IPS-NIHi7 (cell line): ENCODE measurements at regions not wholly inside any gene's neighbourhood (a gene's known extent, or its start where the extent isn't known, plus 50 kb on each side); places are given as distances from the start of the nearest gene placed in this dataset.

Source experiments
- DNase-seq: peaks from one replicate; pipeline ENCODE4 v3.0.0; 2012; ENCODE audit warnings: mixed read lengths; ENCODE audit errors: extremely low spot score

DNA sequence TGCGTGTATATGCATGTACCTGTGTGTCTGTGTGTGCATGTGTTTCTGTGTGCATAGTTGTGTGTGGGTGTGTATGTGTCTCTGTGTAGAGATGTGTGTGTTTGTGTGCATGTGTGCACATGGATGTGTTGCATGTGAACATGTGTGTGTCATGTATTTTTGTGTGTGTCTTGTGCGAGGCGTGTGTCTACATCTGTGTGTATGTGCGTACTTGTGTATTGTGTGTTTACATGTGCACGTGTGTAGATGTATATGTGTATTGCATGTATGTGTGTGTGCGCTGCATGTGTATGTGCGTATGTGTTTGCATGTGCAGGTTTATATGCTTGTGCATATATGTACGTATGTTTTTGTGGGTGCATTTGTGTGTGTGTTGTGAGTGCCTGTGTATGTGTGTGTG, 735.2 kb downstream of the GALR1 start:
- DNase-seq: no peak

- DNase-seq: no peak
Observed at GRCh38 chr18:77985526-77986281, 736.1 kb downstream of the GALR1 start.

DNA sequence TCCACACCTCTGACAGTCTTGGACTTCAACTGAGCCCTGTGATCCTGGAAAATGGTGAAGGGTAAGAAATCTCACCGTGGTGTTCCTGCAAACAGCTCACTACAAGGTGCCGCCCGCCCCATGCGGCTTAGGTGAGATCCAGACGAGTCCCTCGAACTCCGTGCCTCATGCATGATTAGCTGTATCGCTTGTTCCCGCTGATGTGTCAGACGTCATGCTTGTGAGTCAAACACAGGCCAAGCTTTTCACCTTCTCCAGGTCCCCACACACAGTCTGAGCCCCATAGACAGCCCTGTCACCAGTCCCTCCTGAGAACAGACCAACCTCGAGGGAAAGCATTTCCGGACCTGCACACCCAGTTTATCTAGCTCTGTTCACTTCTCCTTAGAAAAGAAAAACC, 740.5 kb downstream of the GALR1 start:
- no peak for DNase-seq

- no peak for DNase-seq
Observed at GRCh38 chr18:77990901-77991300, 741.3 kb downstream of the GALR1 start.

DNA sequence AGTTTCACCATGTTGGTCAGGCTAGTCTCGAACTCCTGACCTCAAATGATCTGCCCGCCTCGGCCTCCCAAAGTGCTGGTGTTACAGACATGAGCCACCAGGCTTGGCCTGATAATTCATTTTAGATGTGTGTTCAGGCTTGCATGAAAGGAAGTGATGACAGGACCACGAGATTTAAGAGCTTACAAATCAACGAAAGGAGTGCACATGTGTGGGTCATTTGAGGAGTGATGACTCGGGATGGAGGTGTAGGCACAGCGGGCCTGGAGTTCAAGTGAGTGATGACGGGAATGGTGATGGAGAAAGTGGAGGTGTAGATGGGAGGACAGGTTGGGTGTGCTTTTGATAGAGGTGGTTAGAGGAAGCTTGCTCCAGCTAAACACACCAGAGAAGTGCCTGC, 742.4 kb downstream of the GALR1 start:
- no peak for DNase-seq

GRCh38 chr18:77993188-77993981, 743.7 kb downstream of the GALR1 start:
- no peak for DNase-seq

DNA sequence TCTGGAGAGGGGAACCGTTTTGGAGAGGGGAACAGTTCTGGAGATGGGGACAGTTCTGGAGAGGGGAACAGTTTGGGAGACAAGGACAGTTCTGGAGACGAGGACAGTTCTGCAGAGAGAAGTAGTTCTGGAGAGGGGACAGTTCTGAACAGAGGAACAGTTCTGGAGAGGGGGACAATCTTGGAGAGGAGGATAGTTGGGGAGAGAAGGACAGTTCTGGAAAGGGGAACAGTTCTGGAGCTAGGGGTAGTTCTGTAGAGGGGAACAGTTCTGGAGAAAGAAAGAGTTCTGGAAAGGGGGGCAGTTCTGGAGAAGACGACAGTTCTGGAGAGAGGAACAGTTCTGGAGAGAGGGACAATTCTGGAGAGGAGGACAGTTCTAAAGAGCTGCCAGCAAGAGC, 745.9 kb downstream of the GALR1 start:
- no peak for DNase-seq

DNA sequence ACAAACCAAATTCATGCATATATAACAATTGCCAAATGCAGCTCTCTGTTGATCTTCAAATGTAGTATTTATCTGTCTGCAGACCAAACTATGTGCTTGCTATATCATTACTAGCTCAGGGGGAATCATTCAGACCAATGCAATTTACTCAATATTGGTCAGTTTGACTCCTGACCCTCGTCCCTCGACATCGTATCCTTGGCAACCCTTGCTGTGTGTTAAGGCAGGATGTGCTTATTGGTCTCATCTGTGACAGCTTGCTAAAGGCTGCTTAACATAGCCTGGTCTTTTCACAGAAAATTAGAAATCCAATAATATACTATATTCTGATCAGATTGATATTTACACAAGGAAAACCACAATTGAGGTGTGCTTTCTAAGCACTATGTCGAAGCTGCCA, 747.1 kb downstream of the GALR1 start:
- no peak for DNase-seq

- no peak for DNase-seq
Observed at GRCh38 chr18:78001811-78002210, 752.2 kb downstream of the GALR1 start.

GRCh38 chr18:78006006-78006773, 756.5 kb downstream of the GALR1 start:
- no peak for DNase-seq

GRCh38 chr18:78006774-78007260, 757.2 kb downstream of the GALR1 start:
- DNase-seq: no peak

DNA sequence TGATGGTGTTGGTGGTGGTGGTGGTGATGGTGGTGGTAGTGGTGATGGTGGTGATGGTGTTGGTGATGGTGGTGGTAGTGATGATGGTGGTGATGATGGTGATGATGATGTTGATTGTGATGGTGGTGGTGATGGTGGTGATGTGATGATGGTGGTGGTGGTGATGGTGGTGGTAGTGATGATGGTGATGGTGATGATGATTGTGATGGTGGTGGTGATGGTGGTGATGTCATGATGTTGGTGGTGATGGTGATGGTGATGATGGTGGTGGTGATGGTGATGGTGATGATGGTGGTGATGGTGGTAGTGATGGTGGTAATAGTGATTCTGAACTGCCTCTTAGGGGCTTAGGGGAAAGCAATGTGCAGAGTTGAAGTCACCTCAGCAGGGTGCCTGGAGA, 760.7 kb downstream of the GALR1 start:
- DNase-seq: no peak

DNA sequence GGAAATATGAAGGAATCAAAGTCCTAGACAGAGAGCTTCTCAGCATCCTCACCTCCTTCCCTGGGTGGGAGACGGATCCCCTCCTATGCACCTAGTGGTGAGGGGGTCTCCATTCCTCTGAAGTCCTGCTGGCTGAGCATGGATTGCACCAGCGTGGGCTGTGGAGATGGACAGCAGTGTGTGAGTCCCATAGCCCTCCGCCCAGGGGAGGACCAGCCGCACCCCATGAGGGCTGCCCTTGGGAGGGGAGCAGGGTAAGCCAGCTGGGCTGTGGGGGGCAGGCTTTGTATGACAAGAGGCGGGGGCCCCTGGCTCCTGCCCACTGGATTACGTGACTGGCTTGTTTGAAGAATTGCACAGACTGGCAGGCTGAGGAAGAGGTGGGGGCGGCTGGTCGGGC, 768.2 kb downstream of the GALR1 start:
- no peak for DNase-seq

DNA sequence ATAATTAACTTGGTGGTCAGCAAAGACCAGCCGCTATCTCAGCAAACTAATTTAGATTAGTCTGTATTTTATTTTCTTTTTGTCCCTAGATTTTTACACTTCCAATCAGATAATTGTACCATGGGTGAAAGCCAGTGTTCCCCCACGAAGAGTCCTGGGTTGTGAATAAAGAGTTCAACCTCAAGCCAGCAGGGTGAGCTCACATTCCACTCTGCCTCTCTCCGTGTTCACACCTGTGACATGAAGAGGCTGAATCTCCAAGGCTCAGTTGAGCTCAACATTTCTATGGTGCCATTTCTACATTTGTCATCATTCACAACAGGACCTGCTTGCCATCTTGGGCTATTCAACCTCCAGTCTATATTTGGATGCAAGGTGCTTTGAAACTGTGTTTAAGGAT, 771.5 kb downstream of the GALR1 start:
- peak; percentile 17 for DNase-seq

- no peak for DNase-seq
Observed at GRCh38 chr18:78031589-78031988, 781.9 kb downstream of the GALR1 start.

GRCh38 chr18:78031991-78032390, 782.3 kb downstream of the GALR1 start:
- no peak for DNase-seq

- no peak for DNase-seq
Observed at GRCh38 chr18:78032574-78032973, 782.9 kb downstream of the GALR1 start.

GRCh38 chr18:78034755-78035154, 785.1 kb downstream of the GALR1 start:
- DNase-seq: no peak

DNA sequence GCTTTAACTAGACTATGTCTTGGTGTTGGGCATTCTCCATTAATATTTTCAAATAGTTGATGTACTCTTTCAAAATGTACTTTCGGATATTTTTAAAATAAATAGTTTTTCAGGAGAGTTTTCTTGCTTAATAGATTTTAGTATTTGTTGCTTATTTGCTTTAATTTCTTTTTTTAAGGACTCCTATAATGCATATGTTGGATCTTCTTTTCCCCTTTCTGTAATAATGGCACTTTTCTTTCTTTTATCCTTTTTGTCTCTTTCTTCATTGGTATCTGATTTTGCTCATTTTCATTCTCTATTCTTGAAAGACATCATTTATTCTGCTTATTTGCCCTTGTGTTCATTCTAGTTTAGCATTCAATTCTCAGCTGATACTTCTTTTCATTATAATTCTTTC, 791.6 kb downstream of the GALR1 start:
- no peak for DNase-seq

- DNase-seq: no peak
Observed at GRCh38 chr18:78046631-78047030, 797.0 kb downstream of the GALR1 start.

- DNase-seq: no peak
Observed at GRCh38 chr18:78049281-78049680, 799.6 kb downstream of the GALR1 start.

DNA sequence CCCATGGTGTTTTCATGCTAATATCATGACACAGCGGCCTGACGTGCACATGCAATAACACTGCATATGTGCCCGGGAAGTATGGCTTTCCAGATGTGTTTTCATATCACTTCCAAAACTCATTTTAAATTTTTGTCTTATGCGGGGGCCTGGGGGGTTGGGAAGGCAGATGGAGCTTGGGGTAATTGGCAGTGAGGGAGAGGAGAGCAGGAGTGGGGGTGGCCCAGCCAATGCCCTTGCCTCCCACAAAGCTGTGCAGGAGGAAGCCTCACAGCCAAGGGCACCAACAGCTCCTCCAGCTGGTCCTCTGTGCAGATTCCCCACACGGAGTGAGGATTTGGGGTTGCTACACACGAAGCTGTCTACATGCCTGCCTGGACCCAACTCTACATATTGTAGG, 805.2 kb downstream of the GALR1 start:
- no peak for DNase-seq
